Neural cell (in vitro differentiated cells): ENCODE measurements at regions not wholly inside any gene's neighbourhood (a gene's known extent, or its start where the extent isn't known, plus 50 kb on each side); places are given as distances from the start of the nearest gene placed in this dataset.

Experiments
- H2AFZ ChIP-seq: fragments of 200-600, 300-800 bp; sonication (generic), shearing (Covaris generic); 2 replicates; pipeline ENCODE4 v1.6.0; 2014; ENCODE audit warnings: low read depth, mild to moderate bottlenecking, antibody characterized with exemption, low read length, moderate library complexity
- H3F3A ChIP-seq: fragments of 200-600 bp; shearing (Covaris generic); 2 replicates; pipeline ENCODE4 v1.6.1; 2016; ENCODE audit warnings: mild to moderate bottlenecking, moderate library complexity, mixed read lengths, antibody characterized with exemption, low read length; ENCODE audit not compliant: insufficient read depth, poor library complexity, severe bottlenecking
- H3K27ac ChIP-seq: fragments of 200-600, 300-800 bp; sonication (generic), shearing (Covaris generic); 2 replicates; pipeline ENCODE4 v1.5.1; 2014; ENCODE audit warnings: mild to moderate bottlenecking, low read length, moderate library complexity
- H3K27me3 ChIP-seq: fragments of 300-800, 200-600 bp; sonication (generic), shearing (Covaris generic); 2 replicates; pipeline ENCODE4 v1.6.0; 2014; ENCODE audit warnings: mild to moderate bottlenecking, low read depth, low read length, moderate library complexity; ENCODE audit not compliant: insufficient read depth
- H3K36me3 ChIP-seq: fragments of 300-800, 200-600 bp; sonication (generic), shearing (Covaris generic); 2 replicates; pipeline ENCODE4 v1.5.1; 2014; ENCODE audit warnings: mild to moderate bottlenecking, antibody characterized with exemption, low read length, moderate library complexity; ENCODE audit not compliant: insufficient read depth
- H3K4me2 ChIP-seq: fragments of 300-800, 200-600 bp; sonication (generic), shearing (Covaris generic); 2 replicates; pipeline ENCODE4 v1.6.0; 2014; ENCODE audit warnings: mild to moderate bottlenecking, low read length
- H3K4me3 ChIP-seq: fragments of 300-800, 200-600 bp; sonication (generic), shearing (Covaris generic); 2 replicates; pipeline ENCODE4 v1.5.1; 2014; ENCODE audit warnings: mild to moderate bottlenecking, low read length, moderate library complexity
- H3K79me2 ChIP-seq: fragments of 200-600 bp; shearing (Covaris generic); replicated peaks from 2 replicates; pipeline ENCODE4 v1.6.0; 2014; ENCODE audit warnings: mild to moderate bottlenecking, low read length, moderate library complexity; ENCODE audit not compliant: insufficient read depth
- H3K9ac ChIP-seq: fragments of 300-800, 200-600 bp; sonication (generic), shearing (Covaris generic); 2 replicates; pipeline ENCODE4 v1.6.1; 2016; ENCODE audit warnings: mild to moderate bottlenecking, low read length, mixed read lengths
- H3K9me2 ChIP-seq: fragments of 200-600 bp; shearing (Covaris generic); 2 replicates; pipeline ENCODE4 v1.6.1; 2016; ENCODE audit warnings: mild to moderate bottlenecking, low read length, mixed read lengths; ENCODE audit not compliant: insufficient read depth
- H3K9me3 ChIP-seq: fragments of 200-600, 300-800 bp; sonication (generic), shearing (Covaris generic); 2 replicates; pipeline ENCODE4 v1.6.1; 2016; ENCODE audit warnings: mild to moderate bottlenecking, mixed run types, low read length, moderate library complexity, mixed read lengths
- H4K20me1 ChIP-seq: fragments of 200-600 bp; shearing (Covaris generic); 2 replicates; pipeline ENCODE4 v1.6.1; 2016; ENCODE audit warnings: mild to moderate bottlenecking, mixed run types; ENCODE audit not compliant: insufficient read depth
- CTCF ChIP-seq: fragments of 450-650 bp; IDR thresholded peaks from 2 replicates; pipeline ENCODE4 v1.5.1; 2014; ENCODE audit warnings: antibody characterized with exemption, mild to moderate bottlenecking, moderate library complexity; ENCODE audit not compliant: poor library complexity, severe bottlenecking
- EP300 ChIP-seq: fragments of 450-650 bp; conservative IDR thresholded peaks from 2 replicates; pipeline ENCODE4 v1.6.1; 2014; ENCODE audit warnings: antibody characterized with exemption, mild to moderate bottlenecking, moderate library complexity; ENCODE audit not compliant: poor library complexity, severe bottlenecking
- EZH2 ChIP-seq: fragments of 200-600, 300-800 bp; shearing (Covaris generic), sonication (generic); IDR thresholded peaks from 2 replicates; pipeline ENCODE4 v1.6.1; 2014; ENCODE audit warnings: antibody characterized with exemption, low read length, borderline replicate concordance, mild to moderate bottlenecking; ENCODE audit not compliant: insufficient read depth, poor library complexity, severe bottlenecking
- MXI1 ChIP-seq: fragments of 450-650 bp; conservative IDR thresholded peaks from 2 replicates; pipeline ENCODE4 v1.6.1; 2014; ENCODE audit warnings: antibody characterized with exemption, mild to moderate bottlenecking; ENCODE audit not compliant: poor library complexity, severe bottlenecking
- POLR2AphosphoS5 ChIP-seq: IDR thresholded peaks from 2 replicates; pipeline ENCODE4 v1.6.1; 2012
- RAD21 ChIP-seq: fragments of 450-650 bp; conservative IDR thresholded peaks from 2 replicates; pipeline ENCODE4 v1.6.1; 2014; ENCODE audit warnings: antibody characterized with exemption, mild to moderate bottlenecking, moderate library complexity
- SMC3 ChIP-seq: fragments of 450-650 bp; conservative IDR thresholded peaks from 2 replicates; pipeline ENCODE4 v1.6.1; 2014; ENCODE audit warnings: antibody characterized with exemption, mild to moderate bottlenecking, moderate library complexity; ENCODE audit not compliant: poor library complexity
- TAF1 ChIP-seq: IDR thresholded peaks from 2 replicates; pipeline ENCODE4 v1.6.1; 2012; ENCODE audit warnings: low read depth
- TF ChIP-seq, protein P1 (sequence below): IDR thresholded peaks from 2 replicates; pipeline ENCODE4 v1.6.1; 2012; ENCODE audit warnings: borderline replicate concordance

- Histone ChIP-seq H3K79me2 (no peaks in the 10 kb centered on the region), H3K9ac (no peak overlapping the region), H3K9me3 (no peaks in the 10 kb centered on the region), H3K9me2 (no peaks in the 10 kb centered on the region), H3K4me3 (no peak overlapping the region), H4K20me1 (no peaks in the 10 kb centered on the region), H3K27ac (no peak overlapping the region), H3K27me3 (no peaks in the 10 kb centered on the region), H2AFZ (no peak overlapping the region), H3K36me3 (no peaks in the 10 kb centered on the region), H3F3A (no peaks in the 10 kb centered on the region), H3K4me2 (no peak overlapping the region)
- TF ChIP-seq POLR2AphosphoS5 (no peak), SMC3 (no peak), EZH2 (no peak), MXI1 (no peak), TAF1 (no peak), CTCF (no peak), EP300 (no peak), RAD21 (no peak)
- TF ChIP-seq, protein P1, sequence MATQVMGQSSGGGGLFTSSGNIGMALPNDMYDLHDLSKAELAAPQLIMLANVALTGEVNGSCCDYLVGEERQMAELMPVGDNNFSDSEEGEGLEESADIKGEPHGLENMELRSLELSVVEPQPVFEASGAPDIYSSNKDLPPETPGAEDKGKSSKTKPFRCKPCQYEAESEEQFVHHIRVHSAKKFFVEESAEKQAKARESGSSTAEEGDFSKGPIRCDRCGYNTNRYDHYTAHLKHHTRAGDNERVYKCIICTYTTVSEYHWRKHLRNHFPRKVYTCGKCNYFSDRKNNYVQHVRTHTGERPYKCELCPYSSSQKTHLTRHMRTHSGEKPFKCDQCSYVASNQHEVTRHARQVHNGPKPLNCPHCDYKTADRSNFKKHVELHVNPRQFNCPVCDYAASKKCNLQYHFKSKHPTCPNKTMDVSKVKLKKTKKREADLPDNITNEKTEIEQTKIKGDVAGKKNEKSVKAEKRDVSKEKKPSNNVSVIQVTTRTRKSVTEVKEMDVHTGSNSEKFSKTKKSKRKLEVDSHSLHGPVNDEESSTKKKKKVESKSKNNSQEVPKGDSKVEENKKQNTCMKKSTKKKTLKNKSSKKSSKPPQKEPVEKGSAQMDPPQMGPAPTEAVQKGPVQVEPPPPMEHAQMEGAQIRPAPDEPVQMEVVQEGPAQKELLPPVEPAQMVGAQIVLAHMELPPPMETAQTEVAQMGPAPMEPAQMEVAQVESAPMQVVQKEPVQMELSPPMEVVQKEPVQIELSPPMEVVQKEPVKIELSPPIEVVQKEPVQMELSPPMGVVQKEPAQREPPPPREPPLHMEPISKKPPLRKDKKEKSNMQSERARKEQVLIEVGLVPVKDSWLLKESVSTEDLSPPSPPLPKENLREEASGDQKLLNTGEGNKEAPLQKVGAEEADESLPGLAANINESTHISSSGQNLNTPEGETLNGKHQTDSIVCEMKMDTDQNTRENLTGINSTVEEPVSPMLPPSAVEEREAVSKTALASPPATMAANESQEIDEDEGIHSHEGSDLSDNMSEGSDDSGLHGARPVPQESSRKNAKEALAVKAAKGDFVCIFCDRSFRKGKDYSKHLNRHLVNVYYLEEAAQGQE: no peak
Measured at GRCh38 chrX:88355252-88355651, 391.8 kb upstream of the CPXCR1 start.

DNA sequence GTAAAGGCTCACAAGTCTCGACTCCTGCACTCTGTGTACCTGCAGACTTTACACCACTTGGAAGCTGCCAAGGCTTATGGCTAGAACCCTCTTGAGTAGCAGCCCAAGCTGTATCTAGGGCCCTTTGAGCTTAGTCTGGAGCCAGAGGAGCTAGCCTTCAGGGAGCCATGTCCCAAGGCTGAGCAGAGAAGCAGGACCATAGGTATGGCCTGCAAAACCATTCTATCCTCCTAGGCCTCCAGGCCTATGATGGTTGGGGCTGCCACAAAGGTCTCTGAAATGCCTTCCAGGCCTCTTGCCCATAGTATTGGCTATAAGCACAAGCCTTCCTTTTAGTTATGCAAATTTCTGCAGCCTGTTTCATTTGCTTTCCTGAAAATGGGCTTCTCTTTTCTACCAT, 380.7 kb upstream of the CPXCR1 start:
- Histone ChIP-seq H3F3A (no peaks in the 10 kb centered on the region), H4K20me1 (no peaks in the 10 kb centered on the region), H3K36me3 (no peaks in the 10 kb centered on the region), H3K4me2 (no peak overlapping the region), H3K9ac (no peak overlapping the region), H3K79me2 (no peaks in the 10 kb centered on the region), H3K27ac (no peak overlapping the region), H2AFZ (no peak overlapping the region), H3K9me3 (no peaks in the 10 kb centered on the region), H3K27me3 (no peaks in the 10 kb centered on the region), H3K4me3 (no peak overlapping the region), H3K9me2 (no peaks in the 10 kb centered on the region)
- no peak for TF ChIP-seq EZH2
- TF ChIP-seq MXI1: no peak
- TF ChIP-seq EP300: no peak
- TF ChIP-seq, protein P1: no peak
- TF ChIP-seq SMC3: no peak
- no peak for TF ChIP-seq RAD21
- TF ChIP-seq CTCF: no peak
- TF ChIP-seq POLR2AphosphoS5: no peak
- TF ChIP-seq TAF1: no peak
